ENCODE measurements at regions not wholly inside any gene's neighbourhood (a gene's known extent, or its start where the extent isn't known, plus 50 kb on each side); places are given as distances from the start of the nearest gene placed in this dataset.

DNA sequence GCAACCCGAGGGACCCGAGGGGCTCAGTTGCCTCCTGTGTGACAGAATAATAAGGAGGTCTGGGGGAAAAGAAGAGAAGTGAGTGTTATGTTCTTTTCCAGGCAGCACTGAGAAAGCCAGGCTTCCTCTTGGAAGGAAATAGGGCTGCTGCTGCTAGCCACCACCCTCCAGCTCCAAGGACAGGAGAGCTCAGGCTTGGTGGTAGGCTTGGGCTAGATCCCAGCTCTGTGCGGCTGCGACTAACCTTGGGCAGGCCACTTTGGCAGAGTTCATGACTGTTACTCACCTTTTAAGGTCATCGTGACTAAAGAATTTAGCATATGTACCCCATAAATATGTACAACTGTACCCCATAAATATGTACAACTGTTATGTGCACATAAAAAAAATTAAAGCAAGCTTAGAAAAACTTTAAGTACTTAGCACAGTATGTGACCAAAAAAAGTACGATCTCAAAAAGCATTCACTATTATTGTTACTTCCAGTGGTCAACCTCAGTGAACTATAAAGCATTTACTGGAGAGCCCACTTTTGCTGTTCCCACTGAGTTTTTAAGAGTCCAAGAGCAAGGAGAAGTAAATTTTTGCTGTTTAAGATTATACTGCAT, 124.7 kb upstream of the POU2AF2 start:
- no peaks in the 10 kb centered on the region for H3K9me2 ChIP-seq (replicated peaks; ENCODE audit: insufficient read depth, low read length)
- no peak overlapping the region for H2AFZ ChIP-seq (ENCODE audit: low read depth, low read length, severe bottlenecking)
- H3K27ac ChIP-seq (ENCODE audit: low read depth, low read length), result no peak overlapping the region
- no peak overlapping the region for H3K4me3 ChIP-seq (ENCODE audit: insufficient read depth, low read length, poor library complexity, severe bottlenecking)
- no peaks in the 10 kb centered on the region for H4K20me1 ChIP-seq (ENCODE audit: low read depth, low read length)
- H3K27me3 ChIP-seq (ENCODE audit: low read length), result no peaks in the 10 kb centered on the region
- TF ChIP-seq EZH2phosphoT487 (conservative IDR thresholded peaks at IDR 0.05; ENCODE audit: low read length), result no peak
- H3K4me2 ChIP-seq (ENCODE audit: low read depth, low read length, poor library complexity, severe bottlenecking), result no peak overlapping the region
- no peaks in the 10 kb centered on the region for H3K36me3 ChIP-seq (ENCODE audit: low read length)
- no peaks in the 10 kb centered on the region for H3F3A ChIP-seq (ENCODE audit: insufficient read depth)
- no peaks in the 10 kb centered on the region for H3K79me2 ChIP-seq (ENCODE audit: insufficient read depth, low read length)
- H3K9me3 ChIP-seq (ENCODE audit: insufficient read depth, low read length), result no peaks in the 10 kb centered on the region
- no peak overlapping the region for H3K9ac ChIP-seq (ENCODE audit: low read length)

DNA sequence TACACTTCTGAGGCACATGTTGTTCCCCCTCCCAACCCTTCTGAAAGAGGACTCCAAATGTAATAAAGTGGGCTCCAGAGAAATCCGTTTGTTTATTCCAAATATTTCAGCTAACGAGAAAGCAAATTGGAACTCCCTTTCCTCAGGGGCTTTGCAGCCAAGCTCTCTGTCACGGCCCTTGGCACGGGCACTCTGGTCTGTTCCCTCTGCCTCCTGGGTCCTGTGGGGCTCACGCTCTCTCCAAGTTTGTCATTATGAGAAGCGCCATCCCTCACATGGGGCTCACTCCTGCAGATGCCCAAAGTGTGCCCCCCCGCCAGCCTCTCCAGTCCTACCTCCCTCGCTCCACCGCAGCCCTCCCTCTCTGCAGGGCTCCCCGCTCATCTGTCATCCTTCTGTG, 125.4 kb upstream of the POU2AF2 start:
- no peaks in the 10 kb centered on the region for H3K27me3 ChIP-seq (ENCODE audit: low read length)
- no peak overlapping the region for H2AFZ ChIP-seq (ENCODE audit: low read depth, low read length, severe bottlenecking)

DNA sequence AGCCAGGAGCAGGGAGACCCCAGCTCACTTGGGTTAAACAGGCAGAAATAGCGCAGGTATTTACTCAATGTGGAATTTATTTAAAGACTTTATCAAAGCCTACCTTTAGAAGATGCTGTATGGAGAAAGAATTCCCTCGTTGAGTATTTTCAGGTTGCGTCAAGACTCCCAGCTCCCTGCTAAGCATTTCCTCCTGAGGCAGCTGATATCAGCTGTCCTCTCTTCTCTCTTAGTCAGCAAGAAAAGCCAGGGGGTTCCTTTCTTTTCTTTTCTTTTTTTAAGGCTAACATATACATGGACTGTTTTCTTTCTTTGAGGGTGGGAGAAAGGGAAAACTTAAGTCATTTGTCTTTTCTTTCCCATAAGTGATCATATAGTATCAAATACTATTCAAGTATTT, 125.8 kb upstream of the POU2AF2 start:
- Histone ChIP-seq H3K4me3 (ENCODE audit: insufficient read depth, low read length, poor library complexity, severe bottlenecking) (no peak overlapping the region), H3K79me2 (ENCODE audit: insufficient read depth, low read length) (no peaks in the 10 kb centered on the region), H4K20me1 (ENCODE audit: low read depth, low read length) (no peaks in the 10 kb centered on the region), H3K9me2 (replicated peaks; ENCODE audit: insufficient read depth, low read length) (no peaks in the 10 kb centered on the region), H3K9ac (ENCODE audit: low read length) (no peak overlapping the region), H3K27ac (ENCODE audit: low read depth, low read length) (no peak overlapping the region), H3K4me2 (ENCODE audit: low read depth, low read length, poor library complexity, severe bottlenecking) (no peak overlapping the region), H2AFZ (ENCODE audit: low read depth, low read length, severe bottlenecking) (no peak overlapping the region), H3K36me3 (ENCODE audit: low read length) (no peaks in the 10 kb centered on the region), H3F3A (ENCODE audit: insufficient read depth) (no peaks in the 10 kb centered on the region), H3K27me3 (ENCODE audit: low read length) (no peaks in the 10 kb centered on the region), H3K9me3 (ENCODE audit: insufficient read depth, low read length) (no peaks in the 10 kb centered on the region)
- TF ChIP-seq, protein P1, sequence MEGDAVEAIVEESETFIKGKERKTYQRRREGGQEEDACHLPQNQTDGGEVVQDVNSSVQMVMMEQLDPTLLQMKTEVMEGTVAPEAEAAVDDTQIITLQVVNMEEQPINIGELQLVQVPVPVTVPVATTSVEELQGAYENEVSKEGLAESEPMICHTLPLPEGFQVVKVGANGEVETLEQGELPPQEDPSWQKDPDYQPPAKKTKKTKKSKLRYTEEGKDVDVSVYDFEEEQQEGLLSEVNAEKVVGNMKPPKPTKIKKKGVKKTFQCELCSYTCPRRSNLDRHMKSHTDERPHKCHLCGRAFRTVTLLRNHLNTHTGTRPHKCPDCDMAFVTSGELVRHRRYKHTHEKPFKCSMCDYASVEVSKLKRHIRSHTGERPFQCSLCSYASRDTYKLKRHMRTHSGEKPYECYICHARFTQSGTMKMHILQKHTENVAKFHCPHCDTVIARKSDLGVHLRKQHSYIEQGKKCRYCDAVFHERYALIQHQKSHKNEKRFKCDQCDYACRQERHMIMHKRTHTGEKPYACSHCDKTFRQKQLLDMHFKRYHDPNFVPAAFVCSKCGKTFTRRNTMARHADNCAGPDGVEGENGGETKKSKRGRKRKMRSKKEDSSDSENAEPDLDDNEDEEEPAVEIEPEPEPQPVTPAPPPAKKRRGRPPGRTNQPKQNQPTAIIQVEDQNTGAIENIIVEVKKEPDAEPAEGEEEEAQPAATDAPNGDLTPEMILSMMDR (IDR thresholded peaks at IDR 0.05; ENCODE audit: insufficient read depth, low read length, poor library complexity, severe bottlenecking), result no peak
- TF ChIP-seq EZH2phosphoT487 (conservative IDR thresholded peaks at IDR 0.05; ENCODE audit: low read length), result no peak

More for the DNA sequence above, 125.4 kb upstream of the POU2AF2 start:
- Histone ChIP-seq H3K4me3 (ENCODE audit: insufficient read depth, low read length, poor library complexity, severe bottlenecking) (no peak overlapping the region), H3K79me2 (ENCODE audit: insufficient read depth, low read length) (no peaks in the 10 kb centered on the region), H3K9me2 (replicated peaks; ENCODE audit: insufficient read depth, low read length) (no peaks in the 10 kb centered on the region), H4K20me1 (ENCODE audit: low read depth, low read length) (no peaks in the 10 kb centered on the region), H3K9ac (ENCODE audit: low read length) (no peak overlapping the region), H3K4me2 (ENCODE audit: low read depth, low read length, poor library complexity, severe bottlenecking) (no peak overlapping the region), H3K27ac (ENCODE audit: low read depth, low read length) (no peak overlapping the region), H3K36me3 (ENCODE audit: low read length) (no peaks in the 10 kb centered on the region), H3K9me3 (ENCODE audit: insufficient read depth, low read length) (no peaks in the 10 kb centered on the region), H3F3A (ENCODE audit: insufficient read depth) (no peaks in the 10 kb centered on the region)
- TF ChIP-seq, protein P1 (IDR thresholded peaks at IDR 0.05; ENCODE audit: insufficient read depth, low read length, poor library complexity, severe bottlenecking), result no peak

DNA sequence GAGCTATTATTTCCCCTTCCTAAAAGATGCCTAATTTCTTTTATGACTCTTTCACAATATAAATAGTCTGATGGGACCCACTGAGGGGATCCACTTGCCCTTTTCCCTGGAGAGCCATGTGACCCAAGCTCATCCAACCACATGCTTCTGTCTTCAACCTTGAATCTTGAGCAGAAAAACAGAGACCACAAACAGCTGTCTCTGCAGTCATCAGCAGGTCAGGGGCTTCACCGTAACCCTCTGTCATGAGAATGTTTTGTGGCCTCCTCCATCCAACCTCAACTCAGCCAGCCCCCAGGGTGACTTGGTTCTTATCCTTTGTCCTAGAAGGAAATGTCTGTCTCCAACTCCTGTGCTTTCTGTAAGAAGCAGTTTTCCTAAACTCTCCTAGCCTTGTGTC, 129.6 kb upstream of the POU2AF2 start:
- no peaks in the 10 kb centered on the region for H3K27me3 ChIP-seq (ENCODE audit: low read length)
- H3K36me3 ChIP-seq (ENCODE audit: low read length), result no peaks in the 10 kb centered on the region
- H3K9me3 ChIP-seq (ENCODE audit: insufficient read depth, low read length), result no peaks in the 10 kb centered on the region
- H3K9me2 ChIP-seq (replicated peaks; ENCODE audit: insufficient read depth, low read length), result no peaks in the 10 kb centered on the region
- no peaks in the 10 kb centered on the region for H3F3A ChIP-seq (ENCODE audit: insufficient read depth)
- no peaks in the 10 kb centered on the region for H4K20me1 ChIP-seq (ENCODE audit: low read depth, low read length)
- H3K79me2 ChIP-seq (ENCODE audit: insufficient read depth, low read length), result no peaks in the 10 kb centered on the region
- no peak overlapping the region for H3K27ac ChIP-seq (ENCODE audit: low read depth, low read length)
- no peak overlapping the region for H3K9ac ChIP-seq (ENCODE audit: low read length)
- no peak overlapping the region for H2AFZ ChIP-seq (ENCODE audit: low read depth, low read length, severe bottlenecking)
- H3K4me2 ChIP-seq (ENCODE audit: low read depth, low read length, poor library complexity, severe bottlenecking), result no peak overlapping the region
- TF ChIP-seq, protein P1 (IDR thresholded peaks at IDR 0.05; ENCODE audit: insufficient read depth, low read length, poor library complexity, severe bottlenecking), result no peak
- no peak for TF ChIP-seq EZH2phosphoT487 (conservative IDR thresholded peaks at IDR 0.05; ENCODE audit: low read length)
- H3K4me3 ChIP-seq (ENCODE audit: insufficient read depth, low read length, poor library complexity, severe bottlenecking), result no peak overlapping the region
